GM18502 (cell line): ENCODE measurements at regions not wholly inside any gene's neighbourhood (a gene's known extent, or its start where the extent isn't known, plus 50 kb on each side); places are given as distances from the start of the nearest gene placed in this dataset.
"Not testable (repeated sequence)": the region's sequence is repeated elsewhere in the genome, so short reads cannot be mapped to it uniquely, and the experiment has no call there.

ENCODE experiments used
- ATAC-seq: cut with Tn5 transposase; IDR thresholded peaks from one replicate; pipeline ENCODE4 v1.9.1; 2021; ENCODE audit warnings: mild to moderate bottlenecking; ENCODE audit not compliant: unreplicated experiment, poor library complexity

GRCh38 chr1:185449378-185450059 is 132.5 kb upstream of the IVNS1ABP start:
- no peak for ATAC-seq

- ATAC-seq = no peak
These were observed 131.6 kb upstream of the IVNS1ABP start for GRCh38 chr1:185448591-185449186.

GRCh38 chr1:185446131-185446530 is 129.1 kb upstream of the IVNS1ABP start:
- ATAC-seq = no peak

GRCh38 chr1:185445594-185445993 is 128.6 kb upstream of the IVNS1ABP start:
- no peak for ATAC-seq

- ATAC-seq = no peak
These were observed 127.6 kb upstream of the IVNS1ABP start for GRCh38 chr1:185444676-185445075.

- no peak for ATAC-seq
These were observed 125.0 kb upstream of the IVNS1ABP start for GRCh38 chr1:185442050-185442449.

- no peak for ATAC-seq
These were observed 124.6 kb upstream of the IVNS1ABP start for GRCh38 chr1:185441605-185442004.

- ATAC-seq = no peak
These were observed 123.8 kb upstream of the IVNS1ABP start for GRCh38 chr1:185440877-185441276.

- peak; percentile 92 for ATAC-seq
These were observed 122.8 kb upstream of the IVNS1ABP start for GRCh38 chr1:185439727-185440415.

GRCh38 chr1:185438936-185439335 is 121.9 kb upstream of the IVNS1ABP start:
- ATAC-seq = no peak

GRCh38 chr1:185435696-185436379 is 118.8 kb upstream of the IVNS1ABP start:
- ATAC-seq = no peak

GRCh38 chr1:185434721-185435120 is 117.7 kb upstream of the IVNS1ABP start:
- ATAC-seq = no peak

- ATAC-seq = no peak
These were observed 116.6 kb upstream of the IVNS1ABP start for GRCh38 chr1:185433667-185434066.

GRCh38 chr1:185432948-185433347 is 115.9 kb upstream of the IVNS1ABP start:
- no peak for ATAC-seq

- ATAC-seq = no peak
These were observed 114.6 kb upstream of the IVNS1ABP start for GRCh38 chr1:185431612-185432011.

- not testable (repeated sequence) for ATAC-seq
These were observed 112.6 kb upstream of the IVNS1ABP start for GRCh38 chr1:185429668-185430067.

- no peak for ATAC-seq
These were observed 110.7 kb upstream of the IVNS1ABP start for GRCh38 chr1:185427776-185428175.

- ATAC-seq = no peak
These were observed 110.2 kb upstream of the IVNS1ABP start for GRCh38 chr1:185427264-185427663.

- no peak for ATAC-seq
These were observed 109.8 kb upstream of the IVNS1ABP start for GRCh38 chr1:185426848-185427247.

GRCh38 chr1:185425163-185425562 is 108.1 kb upstream of the IVNS1ABP start:
- ATAC-seq = no peak

- no peak for ATAC-seq
These were observed 104.6 kb upstream of the IVNS1ABP start for GRCh38 chr1:185421485-185422107.
